Caco-2 (cell line): ENCODE measurements at regions not wholly inside any gene's neighbourhood (a gene's known extent, or its start where the extent isn't known, plus 50 kb on each side); places are given as distances from the start of the nearest gene placed in this dataset.

Source experiments
- BruUV-seq: library from RNA; stranded (reverse); fragments of 400-500 nt; replicated peaks from 2 replicates; lab custom pipeline; 2021; lab: Mats Ljungman, UMichigan
- CTCF ChIA-PET: fragments of 300-600 bp; sonication (Branson Sonifier 250); formaldehyde crosslinking; loops from one replicate; lab custom pipeline; 2022; ENCODE audit warnings: antibody characterized with exemption; lab: Charles Lee
- POLR2A ChIA-PET: fragments of 300-600 bp; sonication (Branson Sonifier 250); formaldehyde crosslinking; loops from one replicate; lab custom pipeline; 2022; ENCODE audit warnings: antibody characterized with exemption; lab: Charles Lee
- DNase-seq, 2 experiments: peaks; one replicate each; pipeline versions ENCODE4 v3.0.0 to v3.0.0-alpha.2; 2020 to 2022
- H3K27me3 ChIP-seq: replicated peaks from 2 replicates; pipeline ENCODE4 v1.6.0; 2011; ENCODE audit warnings: low read length; ENCODE audit not compliant: control insufficient read depth, insufficient read depth
- H3K36me3 ChIP-seq: 2 replicates; pipeline ENCODE4 v1.5.1; 2011; ENCODE audit warnings: low read length; ENCODE audit not compliant: control insufficient read depth, insufficient read depth
- H3K4me1 ChIP-seq: fragments of 250-450 bp; sonication (Bioruptor Pico); 2 replicates; pipeline ENCODE4 v1.5.1; 2020; ENCODE audit warnings: mild to moderate bottlenecking
- H3K4me3 ChIP-seq: 2 replicates; pipeline ENCODE4 v1.5.1; 2011; ENCODE audit warnings: low read depth, mild to moderate bottlenecking, control low read depth, low read length
- H3K9me3 ChIP-seq: fragments of 250-450 bp; sonication (Bioruptor Pico); 2 replicates; pipeline ENCODE4 v1.5.1; 2020; ENCODE audit warnings: mild to moderate bottlenecking, moderate library complexity
- H3K27ac Mint-ChIP-seq: one replicate; pipeline ENCODE4 v1.8.0; 2022; ENCODE audit warnings: mixed read lengths; ENCODE audit not compliant: unreplicated experiment
- H3K27me3 Mint-ChIP-seq: one replicate; pipeline ENCODE4 v1.8.0; 2022; ENCODE audit warnings: mixed read lengths; ENCODE audit not compliant: insufficient read depth, unreplicated experiment
- H3K36me3 Mint-ChIP-seq: one replicate; pipeline ENCODE4 v1.8.0; 2022; ENCODE audit warnings: mild to moderate bottlenecking, mixed read lengths; ENCODE audit not compliant: insufficient read depth, unreplicated experiment
- H3K4me1 Mint-ChIP-seq: one replicate; pipeline ENCODE4 v1.8.0; 2022; ENCODE audit warnings: low read depth, mixed read lengths; ENCODE audit not compliant: unreplicated experiment
- H3K4me3 Mint-ChIP-seq: one replicate; pipeline ENCODE4 v1.8.0; 2022; ENCODE audit warnings: mild to moderate bottlenecking, moderate library complexity, mixed read lengths; ENCODE audit not compliant: unreplicated experiment
- H3K9me3 Mint-ChIP-seq: one replicate; pipeline ENCODE4 v1.8.0; 2022; ENCODE audit warnings: mixed read lengths; ENCODE audit not compliant: unreplicated experiment
- intact Hi-C: fragments of 100-400 bp; cut with micrococcal nuclease; formaldehyde crosslinking; loops from one replicate; pipeline ENCODE4 v1.10.0; 2022; ENCODE audit not compliant: unreplicated experiment
- TF ChIP-seq, protein P1 (sequence below), 2 experiments: fragments of 200-600 bp in 1 of 2; IDR thresholded peaks; 1 replicate in 1 of 2; 2 replicates in 1 of 2; pipeline versions ENCODE4 v1.5.1 to v1.8.0; 2011 to 2022; ENCODE audit warnings: antibody characterized with exemption in 1 of 2, control low read depth in 1 of 2, inconsistent platforms in 1 of 2, low read depth in 1 of 2, low read length in 1 of 2, mild to moderate bottlenecking in 1 of 2, moderate library complexity in 1 of 2; ENCODE audit not compliant: insufficient read depth in 1 of 2, severe bottlenecking in 1 of 2, unreplicated experiment in 1 of 2

DNA sequence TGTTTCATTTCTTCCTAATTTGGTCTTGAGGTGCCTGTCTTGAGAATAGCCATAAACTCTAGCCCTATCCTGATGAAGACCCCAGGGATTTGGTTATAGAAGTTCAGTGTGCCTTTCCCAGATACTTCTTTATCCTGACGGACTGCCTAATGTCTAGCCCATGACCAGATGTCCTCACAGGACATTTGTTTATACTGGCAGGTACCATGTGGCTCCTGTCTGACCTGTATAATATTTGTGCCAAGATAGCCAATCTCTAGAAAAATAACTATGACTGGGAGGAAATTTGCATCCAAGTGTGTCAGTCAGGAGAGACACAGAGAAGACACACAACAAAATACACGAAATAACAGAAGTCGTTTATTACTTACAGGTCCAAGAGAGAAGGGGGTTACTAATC, 69.2 kb upstream of the MIR17HG start:
- BruUV-seq, result no TSS peak
- peaks cover 15% of the 10 kb centered on the region for H3K9me3 Mint-ChIP-seq
- no peaks in the 10 kb centered on the region for H3K4me1 Mint-ChIP-seq
- DNase-seq, result no peak
- peaks cover 6% of the 10 kb centered on the region for H3K27me3 Mint-ChIP-seq
- no peaks in the 10 kb centered on the region for H3K4me1 ChIP-seq
- ChIA-PET CTCF (no interaction called here), POLR2A (no interaction called here)
- H3K9me3 ChIP-seq, result peaks cover 6% of the 10 kb centered on the region
- H3K4me3 ChIP-seq, result no peak overlapping the region
- H3K36me3 ChIP-seq, result no peaks in the 10 kb centered on the region
- no peak overlapping the region for H3K4me3 Mint-ChIP-seq
- TF ChIP-seq, protein P1, sequence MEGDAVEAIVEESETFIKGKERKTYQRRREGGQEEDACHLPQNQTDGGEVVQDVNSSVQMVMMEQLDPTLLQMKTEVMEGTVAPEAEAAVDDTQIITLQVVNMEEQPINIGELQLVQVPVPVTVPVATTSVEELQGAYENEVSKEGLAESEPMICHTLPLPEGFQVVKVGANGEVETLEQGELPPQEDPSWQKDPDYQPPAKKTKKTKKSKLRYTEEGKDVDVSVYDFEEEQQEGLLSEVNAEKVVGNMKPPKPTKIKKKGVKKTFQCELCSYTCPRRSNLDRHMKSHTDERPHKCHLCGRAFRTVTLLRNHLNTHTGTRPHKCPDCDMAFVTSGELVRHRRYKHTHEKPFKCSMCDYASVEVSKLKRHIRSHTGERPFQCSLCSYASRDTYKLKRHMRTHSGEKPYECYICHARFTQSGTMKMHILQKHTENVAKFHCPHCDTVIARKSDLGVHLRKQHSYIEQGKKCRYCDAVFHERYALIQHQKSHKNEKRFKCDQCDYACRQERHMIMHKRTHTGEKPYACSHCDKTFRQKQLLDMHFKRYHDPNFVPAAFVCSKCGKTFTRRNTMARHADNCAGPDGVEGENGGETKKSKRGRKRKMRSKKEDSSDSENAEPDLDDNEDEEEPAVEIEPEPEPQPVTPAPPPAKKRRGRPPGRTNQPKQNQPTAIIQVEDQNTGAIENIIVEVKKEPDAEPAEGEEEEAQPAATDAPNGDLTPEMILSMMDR (IDR thresholded peaks at IDR 0.05; ENCODE audit: insufficient read depth in 1 of 2, low read depth in 1 of 2, low read length in 1 of 2, severe bottlenecking in 1 of 2, unreplicated experiment in 1 of 2), result no peak
- no peaks in the 10 kb centered on the region; the same call in 1 of the 2 replicates for H3K27me3 ChIP-seq
- no peak overlapping the region for H3K27ac Mint-ChIP-seq
- H3K36me3 Mint-ChIP-seq, result no peaks in the 10 kb centered on the region
- intact Hi-C loops, result no loop called here

DNA sequence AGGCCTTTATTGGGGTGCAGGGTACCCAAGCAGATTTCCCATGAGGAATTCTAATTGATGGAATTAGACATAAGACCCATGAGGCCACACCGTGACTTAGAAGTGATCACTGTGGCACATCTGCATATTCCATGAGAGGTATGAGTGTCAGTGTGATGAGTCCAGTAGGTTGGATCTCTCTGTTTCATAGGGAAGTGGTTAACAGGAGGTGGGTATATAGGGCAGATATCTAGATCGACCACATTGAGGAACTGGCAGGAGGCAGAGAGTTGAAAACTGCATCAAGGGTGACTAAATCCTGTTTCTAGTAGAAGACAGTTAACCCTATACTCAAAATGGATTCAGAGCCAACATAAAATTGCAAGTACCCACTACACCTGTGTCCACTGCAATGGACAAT, 68.6 kb upstream of the MIR17HG start:
- POLR2A ChIA-PET, result no interaction called here
- no TSS peak for BruUV-seq
- H3K9me3 ChIP-seq, result peaks cover 6% of the 10 kb centered on the region
- no peaks in the 10 kb centered on the region; the same call in 1 of the 2 replicates for H3K27me3 ChIP-seq
- Mint-ChIP-seq H3K27me3 (peaks cover 8% of the 10 kb centered on the region), H3K27ac (no peak overlapping the region), H3K4me3 (no peak overlapping the region), H3K36me3 (no peaks in the 10 kb centered on the region), H3K4me1 (no peaks in the 10 kb centered on the region), H3K9me3 (peaks cover 15% of the 10 kb centered on the region)
- no peak overlapping the region for H3K4me3 ChIP-seq
- H3K4me1 ChIP-seq, result no peaks in the 10 kb centered on the region
- intact Hi-C loops, result no loop called here
- TF ChIP-seq, protein P1 (IDR thresholded peaks at IDR 0.05; ENCODE audit: insufficient read depth in 1 of 2, low read depth in 1 of 2, low read length in 1 of 2, severe bottlenecking in 1 of 2, unreplicated experiment in 1 of 2), result no peak
- H3K36me3 ChIP-seq, result no peaks in the 10 kb centered on the region
- DNase-seq, result no peak
- CTCF ChIA-PET, result no interaction called here

DNA sequence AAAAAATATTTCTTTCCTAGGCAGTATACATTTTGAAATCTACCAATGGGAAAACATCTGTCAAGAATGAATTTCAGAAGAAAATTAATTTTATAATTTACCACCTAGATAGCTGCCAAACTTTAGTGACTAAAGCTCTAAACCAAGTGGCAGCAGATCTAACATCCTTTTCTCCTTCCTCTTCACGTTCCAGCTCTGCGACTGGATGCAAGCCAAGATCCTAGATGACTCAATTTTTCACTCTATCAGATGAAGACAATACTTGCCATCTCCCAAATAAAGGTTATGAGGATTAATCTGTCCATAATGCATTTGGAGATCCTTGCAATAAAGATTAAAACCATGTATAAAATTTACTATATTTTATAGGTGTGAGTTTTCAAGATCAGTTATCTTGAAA, 66.7 kb upstream of the MIR17HG start:
- H3K36me3 ChIP-seq, result no peaks in the 10 kb centered on the region
- Mint-ChIP-seq H3K4me1 (no peaks in the 10 kb centered on the region), H3K4me3 (no peak overlapping the region), H3K27me3 (peaks cover 13% of the 10 kb centered on the region), H3K36me3 (no peaks in the 10 kb centered on the region), H3K9me3 (peaks cover 15% of the 10 kb centered on the region), H3K27ac (no peak overlapping the region)
- no peak for DNase-seq
- TF ChIP-seq, protein P1 (IDR thresholded peaks at IDR 0.05; ENCODE audit: insufficient read depth in 1 of 2, low read depth in 1 of 2, low read length in 1 of 2, severe bottlenecking in 1 of 2, unreplicated experiment in 1 of 2), result no peak
- peaks cover 6% of the 10 kb centered on the region for H3K9me3 ChIP-seq
- CTCF ChIA-PET, result no interaction called here
- H3K4me1 ChIP-seq, result no peaks in the 10 kb centered on the region
- H3K4me3 ChIP-seq, result no peak overlapping the region
- POLR2A ChIA-PET, result no interaction called here
- no TSS peak for BruUV-seq
- intact Hi-C loops, result no loop called here
- H3K27me3 ChIP-seq, result no peaks in the 10 kb centered on the region; the same call in 1 of the 2 replicates
